Tibial nerve (tissue), 4 donors: ENCODE measurements at regions not wholly inside any gene's neighbourhood (a gene's known extent, or its start where the extent isn't known, plus 50 kb on each side); places are given as distances from the start of the nearest gene placed in this dataset.

Experiments
- DNase-seq, 2 donors: peaks; one replicate each; pipeline ENCODE4 v3.0.0-alpha.2; 2019; ENCODE audit warnings: low spot score in 2 of 2
- H3K27ac ChIP-seq, 4 donors: fragments of 200-600 bp; sonication (generic) in 3 of 4; one replicate each; pipeline ENCODE4 v1.5.1; 2017 to 2019; ENCODE audit warnings: mild to moderate bottlenecking in 1 of 4
- H3K27me3 ChIP-seq, 2 donors: fragments of 200-600 bp; sonication (generic) in 1 of 2; one replicate each; pipeline versions ENCODE4 v1.5.1 to v1.6.0; 2017 to 2019
- H3K36me3 ChIP-seq, 3 donors: fragments of 200-600 bp; sonication (generic); one replicate each; pipeline ENCODE4 v1.5.1; 2018 to 2019
- H3K4me1 ChIP-seq, 4 donors: fragments of 200-600 bp; sonication (generic) in 3 of 4; one replicate each; pipeline ENCODE4 v1.5.1; 2017 to 2019
- H3K4me3 ChIP-seq, 4 donors: fragments of 200-600 bp; sonication (generic) in 3 of 4; one replicate each; pipeline ENCODE4 v1.5.1; 2017 to 2019; ENCODE audit warnings: mild to moderate bottlenecking in 1 of 4, moderate library complexity in 1 of 4
- H3K9me3 ChIP-seq, 4 donors: fragments of 200-600 bp; sonication (generic) in 3 of 4; one replicate each; pipeline ENCODE4 v1.5.1; 2017 to 2019
- EP300 ChIP-seq, 2 donors: sonication (generic); formaldehyde crosslinking; IDR thresholded peaks; one replicate each; pipeline ENCODE4 v1.6.1; 2017; ENCODE audit warnings: antibody characterized with exemption in 2 of 2, mild to moderate bottlenecking in 1 of 2
- POLR2A ChIP-seq, 2 donors: fragments of 450-650 bp; IDR thresholded peaks; one replicate each; pipeline ENCODE4 v1.6.1; 2017; ENCODE audit warnings: antibody characterized with exemption in 2 of 2, mild to moderate bottlenecking in 2 of 2, moderate library complexity in 2 of 2
- WGBS, 2 donors: methylation state at CpG; one replicate each; pipeline ENCODE4 v1.1.5; 2018; 5-methylcytosine and 5-hydroxymethylcytosine counted together
- TF ChIP-seq, protein P1 (sequence below), 5 experiments: fragments of 200-600 bp in 3 of 5; fragments of 450-650 bp in 2 of 5; sonication (generic) in 3 of 5; IDR thresholded peaks; one replicate each; pipeline ENCODE4 v1.5.1; 2016 to 2019; ENCODE audit warnings: antibody characterized with exemption in 5 of 5, mild to moderate bottlenecking in 3 of 5, moderate library complexity in 2 of 5

DNA sequence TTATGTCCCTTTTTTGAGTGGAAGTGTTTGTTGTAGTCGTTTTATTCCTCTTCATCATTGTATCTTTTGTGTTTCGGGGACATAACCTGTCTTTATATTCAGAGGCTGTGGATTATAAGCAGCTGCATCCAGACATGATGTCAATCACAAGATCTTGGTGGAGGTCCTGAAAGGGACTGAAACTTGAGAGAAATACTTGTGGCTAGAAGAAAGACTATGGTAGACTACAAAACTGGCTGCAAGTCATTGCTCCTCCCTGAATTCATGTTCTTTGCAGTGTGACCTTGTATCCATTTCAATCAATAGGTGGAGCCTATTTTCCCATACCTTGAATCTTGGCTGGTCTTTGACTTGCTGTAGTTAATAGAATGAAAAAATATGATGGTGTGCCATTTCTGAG is 442.4 kb upstream of the PLXNA2 start:
- no peak for DNase-seq
- Histone ChIP-seq H3K4me1 (peaks cover 0 to 9% (median 0%) of the 10 kb centered on the region in 4 donors), H3K27ac (no peak overlapping the region), H3K9me3 (no peaks in the 10 kb centered on the region), H3K4me3 (no peak overlapping the region), H3K36me3 (no peaks in the 10 kb centered on the region), H3K27me3 (no peaks in the 10 kb centered on the region)
- 73 to 74% methylated on average over 2 of the region's 2 CpGs for WGBS, 2 donors
- TF ChIP-seq, protein P1, sequence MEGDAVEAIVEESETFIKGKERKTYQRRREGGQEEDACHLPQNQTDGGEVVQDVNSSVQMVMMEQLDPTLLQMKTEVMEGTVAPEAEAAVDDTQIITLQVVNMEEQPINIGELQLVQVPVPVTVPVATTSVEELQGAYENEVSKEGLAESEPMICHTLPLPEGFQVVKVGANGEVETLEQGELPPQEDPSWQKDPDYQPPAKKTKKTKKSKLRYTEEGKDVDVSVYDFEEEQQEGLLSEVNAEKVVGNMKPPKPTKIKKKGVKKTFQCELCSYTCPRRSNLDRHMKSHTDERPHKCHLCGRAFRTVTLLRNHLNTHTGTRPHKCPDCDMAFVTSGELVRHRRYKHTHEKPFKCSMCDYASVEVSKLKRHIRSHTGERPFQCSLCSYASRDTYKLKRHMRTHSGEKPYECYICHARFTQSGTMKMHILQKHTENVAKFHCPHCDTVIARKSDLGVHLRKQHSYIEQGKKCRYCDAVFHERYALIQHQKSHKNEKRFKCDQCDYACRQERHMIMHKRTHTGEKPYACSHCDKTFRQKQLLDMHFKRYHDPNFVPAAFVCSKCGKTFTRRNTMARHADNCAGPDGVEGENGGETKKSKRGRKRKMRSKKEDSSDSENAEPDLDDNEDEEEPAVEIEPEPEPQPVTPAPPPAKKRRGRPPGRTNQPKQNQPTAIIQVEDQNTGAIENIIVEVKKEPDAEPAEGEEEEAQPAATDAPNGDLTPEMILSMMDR (IDR thresholded peaks at IDR 0.05): no peak
- TF ChIP-seq EP300 (IDR thresholded peaks at IDR 0.05) (no peak), POLR2A (IDR thresholded peaks at IDR 0.05) (no peak)

DNA sequence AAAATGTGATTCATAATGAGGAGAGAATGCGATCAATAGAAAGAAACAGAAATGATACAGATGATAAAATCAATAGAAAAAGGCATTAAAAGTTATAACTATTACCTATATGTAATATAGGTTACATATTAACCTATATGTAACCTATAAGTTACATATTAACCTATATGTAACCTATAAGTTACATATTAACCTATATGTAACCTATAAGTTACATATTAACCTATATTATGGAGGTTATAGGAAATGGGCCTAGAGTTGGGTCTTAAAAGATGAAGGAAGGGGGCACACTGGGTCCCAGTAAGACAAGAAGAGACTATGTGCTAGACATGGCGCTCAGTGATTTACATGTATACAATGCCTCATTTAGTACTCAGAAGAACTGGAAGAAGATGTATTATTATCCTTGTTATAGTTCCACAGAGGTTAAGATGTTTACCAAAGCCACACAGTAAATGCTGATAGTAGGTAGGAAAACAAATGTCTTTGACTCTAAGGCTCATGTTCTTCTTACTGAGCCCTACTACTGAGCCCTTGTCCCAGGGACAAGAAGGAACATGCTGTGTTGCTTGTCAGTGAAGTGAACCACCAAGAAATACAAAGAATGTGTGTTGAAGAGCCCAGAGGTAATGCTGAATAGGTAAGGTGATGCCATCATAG is 444.6 kb upstream of the PLXNA2 start:
- 94 to 97% methylated on average over 2 of the region's 2 CpGs for whole genome bisulfite sequencing, 2 donors
- TF ChIP-seq EP300 (IDR thresholded peaks at IDR 0.05): no peak
- TF ChIP-seq, protein P1 (IDR thresholded peaks at IDR 0.05): no peak
- TF ChIP-seq POLR2A (IDR thresholded peaks at IDR 0.05): no peak
- Histone ChIP-seq H3K27me3 (no peaks in the 10 kb centered on the region), H3K27ac (no peak overlapping the region), H3K9me3 (no peaks in the 10 kb centered on the region), H3K4me3 (no peak overlapping the region), H3K4me1 (no peaks in the 10 kb centered on the region), H3K36me3 (no peaks in the 10 kb centered on the region)
- no peak for DNase-seq

DNA sequence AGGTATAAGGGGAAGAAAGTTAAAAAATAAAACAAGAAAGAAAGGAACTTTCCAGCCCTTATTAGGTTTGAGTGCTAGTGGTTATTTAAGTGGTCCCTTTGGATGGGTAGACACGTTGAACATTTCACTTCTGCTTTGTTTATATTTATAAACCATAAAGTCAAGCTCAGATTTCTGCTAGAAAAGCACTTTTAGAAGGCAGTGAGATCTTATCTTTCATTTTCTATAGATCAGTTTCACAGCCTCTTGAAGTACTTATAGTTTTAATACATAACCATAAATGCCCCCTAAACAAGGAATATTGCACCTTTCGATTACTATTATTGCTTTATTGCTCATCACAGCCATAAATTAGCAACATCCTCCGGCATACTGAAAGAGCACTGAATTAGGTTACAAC is 446.8 kb upstream of the PLXNA2 start:
- DNase-seq: no peak
- H3K27ac ChIP-seq: no peak overlapping the region
- 36 to 44% methylated on average over 3 of the region's 3 CpGs for WGBS, 2 donors
- H3K9me3 ChIP-seq: no peaks in the 10 kb centered on the region
- no peak overlapping the region for H3K4me3 ChIP-seq
- H3K36me3 ChIP-seq: no peaks in the 10 kb centered on the region
- TF ChIP-seq POLR2A (IDR thresholded peaks at IDR 0.05): no peak
- TF ChIP-seq, protein P1 (IDR thresholded peaks at IDR 0.05): no peak
- no peak for TF ChIP-seq EP300 (IDR thresholded peaks at IDR 0.05)
- H3K4me1 ChIP-seq: no peaks in the 10 kb centered on the region
- no peaks in the 10 kb centered on the region for H3K27me3 ChIP-seq

DNA sequence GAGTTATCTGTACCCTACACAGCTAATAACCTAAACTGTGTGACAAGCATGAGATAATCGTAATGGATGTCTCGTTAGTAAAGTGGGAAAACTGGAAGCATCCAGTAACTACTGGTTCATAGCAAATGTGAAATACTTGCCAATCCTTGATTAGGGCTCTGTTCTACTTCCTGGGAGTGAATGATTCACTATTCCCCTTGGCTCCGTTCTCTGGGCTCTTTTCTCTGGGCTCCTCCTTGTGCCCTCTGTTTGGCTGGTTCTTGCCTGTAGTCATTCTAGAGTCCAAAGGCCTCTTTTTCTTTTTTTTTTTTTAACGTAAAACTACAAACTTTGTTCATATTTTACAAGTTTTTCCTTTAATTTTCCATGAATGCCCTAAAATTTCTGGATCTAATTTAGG is 465.8 kb upstream of the PLXNA2 start:
- Histone ChIP-seq H3K27ac (no peak overlapping the region), H3K36me3 (no peaks in the 10 kb centered on the region), H3K27me3 (no peaks in the 10 kb centered on the region), H3K9me3 (no peaks in the 10 kb centered on the region), H3K4me3 (no peak overlapping the region), H3K4me1 (no peaks in the 10 kb centered on the region)
- WGBS, 2 donors: 83 to 84% methylated on average over 4 of the region's 4 CpGs
- TF ChIP-seq EP300 (IDR thresholded peaks at IDR 0.05) (no peak), POLR2A (IDR thresholded peaks at IDR 0.05) (no peak)
- TF ChIP-seq, protein P1 (IDR thresholded peaks at IDR 0.05): no peak
- no peak for DNase-seq

DNA sequence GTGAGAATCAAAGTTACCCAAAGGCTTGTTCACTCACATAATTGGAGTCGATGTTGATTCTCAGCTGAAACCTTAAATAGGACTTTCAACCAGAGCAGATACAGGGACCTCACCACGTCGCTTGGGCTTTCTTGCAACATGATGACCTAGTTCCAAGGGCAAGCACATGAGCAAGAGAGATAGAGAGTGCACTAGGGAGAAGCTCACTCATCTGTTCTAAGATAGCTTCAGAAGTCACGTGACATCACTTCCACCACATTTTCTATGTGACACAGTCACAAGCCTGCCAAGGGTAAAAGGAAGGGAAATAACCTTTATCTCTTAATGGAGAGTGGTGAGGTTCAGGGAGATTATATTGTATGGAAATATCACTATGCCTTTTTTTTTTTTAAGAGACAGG is 470.1 kb upstream of the PLXNA2 start:
- Histone ChIP-seq H3K9me3 (no peaks in the 10 kb centered on the region), H3K4me1 (no peaks in the 10 kb centered on the region), H3K36me3 (no peaks in the 10 kb centered on the region), H3K27me3 (no peaks in the 10 kb centered on the region), H3K27ac (no peak overlapping the region), H3K4me3 (no peak overlapping the region)
- TF ChIP-seq, protein P1 (IDR thresholded peaks at IDR 0.05): no peak
- TF ChIP-seq EP300 (IDR thresholded peaks at IDR 0.05) (no peak), POLR2A (IDR thresholded peaks at IDR 0.05) (no peak)
- 87 to 91% methylated on average over 4 of the region's 4 CpGs for WGBS, 2 donors
- DNase-seq: no peak
